ENCODE measurements at regions not wholly inside any gene's neighbourhood (a gene's known extent, or its start where the extent isn't known, plus 50 kb on each side); places are given as distances from the start of the nearest gene placed in this dataset.

- CTCF ChIA-PET: no interaction called here
- H3K4me3 ChIP-seq (ENCODE audit: low read depth, low read length): no peak overlapping the region
- DNase-seq (ENCODE audit: low read depth, low spot score): no peak
- POLR2A ChIA-PET: no interaction called here
- TF ChIP-seq CTCF (IDR thresholded peaks at IDR 0.05; ENCODE audit: insufficient read depth, low read length, missing control alignments): no peak
Measured at GRCh38 chr16:5561800-5562199, 464.2 kb upstream of the EEF2KMT start.

- ChIA-PET CTCF (no interaction called here), POLR2A (no interaction called here)
- TF ChIP-seq CTCF (IDR thresholded peaks at IDR 0.05; ENCODE audit: insufficient read depth, low read length, missing control alignments): no peak
- H3K4me3 ChIP-seq (ENCODE audit: low read depth, low read length): no peak overlapping the region
- no peak for DNase-seq (ENCODE audit: low read depth, low spot score)
Measured at GRCh38 chr16:5560084-5560483, 462.5 kb upstream of the EEF2KMT start.

GRCh38 chr16:5557966-5558365, 460.4 kb upstream of the EEF2KMT start:
- H3K4me3 ChIP-seq (ENCODE audit: low read depth, low read length): no peak overlapping the region
- TF ChIP-seq CTCF (IDR thresholded peaks at IDR 0.05; ENCODE audit: insufficient read depth, low read length, missing control alignments): no peak
- no peak for DNase-seq (ENCODE audit: low read depth, low spot score)
- CTCF ChIA-PET: no interaction called here
- POLR2A ChIA-PET: no interaction called here

- DNase-seq (ENCODE audit: low read depth, low spot score): no peak
- ChIA-PET CTCF (no interaction called here), POLR2A (no interaction called here)
- no peak for TF ChIP-seq CTCF (IDR thresholded peaks at IDR 0.05; ENCODE audit: insufficient read depth, low read length, missing control alignments)
- no peak overlapping the region for H3K4me3 ChIP-seq (ENCODE audit: low read depth, low read length)
Measured at GRCh38 chr16:5557448-5557847, 459.9 kb upstream of the EEF2KMT start.

- POLR2A ChIA-PET: interaction anchor here (0.6 kb wide), 1 partner anchor 15 kb away, joined by 3 read pairs; no protein-coding TSS in a partner anchor
- DNase-seq (ENCODE audit: low read depth, low spot score): no peak
- no peak for TF ChIP-seq CTCF (IDR thresholded peaks at IDR 0.05; ENCODE audit: insufficient read depth, low read length, missing control alignments)
- CTCF ChIA-PET: no interaction called here
- H3K4me3 ChIP-seq (ENCODE audit: low read depth, low read length): no peak overlapping the region
Measured at GRCh38 chr16:5556158-5556810, 458.7 kb upstream of the EEF2KMT start.

- no peak overlapping the region for H3K4me3 ChIP-seq (ENCODE audit: low read depth, low read length)
- POLR2A ChIA-PET: no interaction called here
- CTCF ChIA-PET: no interaction called here
Measured at GRCh38 chr16:5551909-5552308, 454.3 kb upstream of the EEF2KMT start.

More at GRCh38 chr16:5551909-5552308, 454.3 kb upstream of the EEF2KMT start:
- TF ChIP-seq CTCF (IDR thresholded peaks at IDR 0.05; ENCODE audit: insufficient read depth, low read length, missing control alignments): no peak
- no peak for DNase-seq (ENCODE audit: low read depth, low spot score)

Measured in AG04449 (cell line).